B cell (primary cell): ENCODE measurements at regions not wholly inside any gene's neighbourhood (a gene's known extent, or its start where the extent isn't known, plus 50 kb on each side); places are given as distances from the start of the nearest gene placed in this dataset.

Experiments
- CTCF ChIP-seq: fragments of 200-600 bp; IDR thresholded peaks from one replicate; pipeline ENCODE4 v1.8.0; 2022; ENCODE audit warnings: antibody characterized with exemption, mild to moderate bottlenecking
- EZH2 ChIP-seq: IDR thresholded peaks from 2 replicates; pipeline ENCODE4 v1.6.1; 2012; ENCODE audit warnings: borderline replicate concordance, low read depth, mild to moderate bottlenecking, moderate library complexity, low read length; ENCODE audit not compliant: insufficient read depth, poor library complexity, severe bottlenecking

GRCh38 chrX:39907964-39908661 lies 189.6 kb downstream of the BCOR start:
- no peak for TF ChIP-seq CTCF
- no peak for TF ChIP-seq EZH2
